ENCODE measurements at regions not wholly inside any gene's neighbourhood (a gene's known extent, or its start where the extent isn't known, plus 50 kb on each side); places are given as distances from the start of the nearest gene placed in this dataset.

DNA sequence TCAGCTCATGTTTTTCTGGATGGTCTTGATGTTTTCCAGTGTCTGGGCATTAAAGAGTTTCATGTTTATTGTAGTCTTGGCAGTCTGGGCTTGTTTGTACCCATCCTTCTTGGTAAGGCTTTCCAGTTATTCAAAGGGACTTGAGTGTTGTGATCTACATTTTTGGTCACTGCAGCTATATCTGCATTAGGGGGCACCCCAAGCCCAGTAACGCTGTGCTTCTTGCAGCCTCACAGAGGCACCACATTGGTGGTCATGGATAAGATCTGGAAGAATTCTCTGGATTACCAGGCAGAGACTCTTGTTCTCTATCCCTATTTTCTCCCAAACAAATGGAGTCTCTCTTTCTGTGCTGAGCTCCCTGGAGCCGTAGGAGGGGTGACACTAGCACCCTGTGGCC is 451.5 kb upstream of the FAT3 start:
- ATAC-seq (ENCODE audit: low read depth) (no peak), DNase-seq (no peak)
- Histone ChIP-seq H3K27ac (ENCODE audit: insufficient read depth, low read length) (no peak overlapping the region), H3K9ac (ENCODE audit: low read depth, low read length) (no peak overlapping the region), H3K23ac (ENCODE audit: low read depth, low read length) (no peak overlapping the region), H3K14ac (replicated peaks; ENCODE audit: low read depth, low read length) (no peak overlapping the region), H4K91ac (ENCODE audit: insufficient read depth, low read depth, low read length) (no peak overlapping the region), H2BK5ac (ENCODE audit: low read depth, low read length, poor library complexity, severe bottlenecking) (no peak overlapping the region), H3K27me3 (ENCODE audit: control insufficient read depth, insufficient read depth, low read length) (no peaks in the 10 kb centered on the region), H2AK5ac (ENCODE audit: low read depth, low read length) (no peak overlapping the region), H2BK20ac (ENCODE audit: low read depth, low read length) (no peak overlapping the region), H3K9me1 (ENCODE audit: insufficient read depth, low read length) (no peaks in the 10 kb centered on the region), H2BK120ac (ENCODE audit: low read depth, low read length) (no peak overlapping the region), H3K9me3 (ENCODE audit: control insufficient read depth, insufficient read depth, low read length) (peaks cover 12% of the 10 kb centered on the region), H3K4me1 (ENCODE audit: control insufficient read depth, insufficient read depth, low read length) (no peaks in the 10 kb centered on the region), H3K4ac (ENCODE audit: low read depth, low read length) (no peak overlapping the region), H4K5ac (ENCODE audit: low read depth, low read length) (no peak overlapping the region), H3K79me1 (ENCODE audit: low read depth in 1 of 2, low read length in 2 of 2) (no peaks in the 10 kb centered on the region), H4K8ac (ENCODE audit: low read depth in 2 of 2, low read length in 2 of 2) (no peak overlapping the region), H2BK15ac (ENCODE audit: low read depth, low read length) (no peak overlapping the region), H3K56ac (ENCODE audit: extremely low read depth, insufficient read depth, low read length) (no peak overlapping the region), H3K36me3 (ENCODE audit: control insufficient read depth, insufficient read depth, low read length) (no peaks in the 10 kb centered on the region), H2AFZ (replicated peaks; ENCODE audit: low read length, poor library complexity) (no peak overlapping the region), H2AK9ac (replicated peaks; ENCODE audit: low read depth, low read length, poor library complexity) (no peak overlapping the region), H3K4me3 (ENCODE audit: insufficient read depth, low read depth, low read length) (no peak overlapping the region), H4K20me1 (ENCODE audit: insufficient read depth, low read length) (no peaks in the 10 kb centered on the region), H3K18ac (ENCODE audit: low read depth, low read length) (no peak overlapping the region), H3K4me2 (ENCODE audit: low read depth, low read length) (no peak overlapping the region)
- WGBS, 2 experiments (ENCODE audit: extremely low coverage in 2 of 2, insufficient read length in 1 of 2) = 20% methylated on average over 1 of the region's 2 CpGs; no CpG with 5 or more reads in 1 of the 2 experiments
- dilution Hi-C loops (cut with HindIII; ENCODE audit: low sequenced_read_pairs, unreplicated experiment) = no loop called here
- ChIA-PET CTCF (no interaction called here), POLR2A (ENCODE audit: unreplicated experiment) (no interaction called here)
- intact Hi-C loops (cut with micrococcal nuclease) = no loop called here
- in situ Hi-C loops (cut with MboI; ENCODE audit: low sequenced_read_pairs) = no loop called here
- no peak for TF ChIP-seq CEBPB (IDR thresholded peaks at IDR 0.05; ENCODE audit: low read depth, low read length)
- BruUV-seq (replicated peaks) = no TSS peak

Measured in IMR-90 (cell line).